AG10803 (cell line): ENCODE measurements at regions not wholly inside any gene's neighbourhood (a gene's known extent, or its start where the extent isn't known, plus 50 kb on each side); places are given as distances from the start of the nearest gene placed in this dataset.

Experiments
- DNase-seq: peaks from one replicate; pipeline ENCODE4 v3.0.0; 2010; ENCODE audit warnings: low read depth
- H3K4me3 ChIP-seq: 2 replicates; pipeline ENCODE4 v1.5.1; 2011; ENCODE audit warnings: mild to moderate bottlenecking, low read length, control low read depth
- TF ChIP-seq, protein P1 (sequence below): conservative IDR thresholded peaks from 2 replicates; pipeline ENCODE4 v1.5.1; 2011; ENCODE audit warnings: mild to moderate bottlenecking, low read length, control low read depth, inconsistent platforms

DNA sequence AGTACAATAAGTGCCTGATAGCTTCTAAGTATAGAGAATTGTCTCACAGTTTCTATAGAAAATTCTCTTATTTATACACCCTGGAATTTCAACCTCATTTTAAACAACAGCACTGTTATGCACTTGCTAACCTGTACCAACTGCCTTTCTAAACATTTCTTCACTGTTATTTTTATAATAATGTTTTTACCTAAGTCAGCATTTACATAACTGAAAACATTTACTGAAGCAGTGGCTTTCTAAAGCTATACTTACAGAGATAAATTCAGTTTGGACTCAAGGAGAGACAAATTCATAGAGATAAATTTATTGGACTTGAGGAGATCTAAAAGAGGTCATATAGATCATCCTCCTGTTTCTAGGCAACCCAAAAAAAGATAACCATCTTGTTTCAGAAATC is 686.6 kb upstream of the FAT3 start:
- no peak overlapping the region for H3K4me3 ChIP-seq
- no peak for DNase-seq
- TF ChIP-seq, protein P1, sequence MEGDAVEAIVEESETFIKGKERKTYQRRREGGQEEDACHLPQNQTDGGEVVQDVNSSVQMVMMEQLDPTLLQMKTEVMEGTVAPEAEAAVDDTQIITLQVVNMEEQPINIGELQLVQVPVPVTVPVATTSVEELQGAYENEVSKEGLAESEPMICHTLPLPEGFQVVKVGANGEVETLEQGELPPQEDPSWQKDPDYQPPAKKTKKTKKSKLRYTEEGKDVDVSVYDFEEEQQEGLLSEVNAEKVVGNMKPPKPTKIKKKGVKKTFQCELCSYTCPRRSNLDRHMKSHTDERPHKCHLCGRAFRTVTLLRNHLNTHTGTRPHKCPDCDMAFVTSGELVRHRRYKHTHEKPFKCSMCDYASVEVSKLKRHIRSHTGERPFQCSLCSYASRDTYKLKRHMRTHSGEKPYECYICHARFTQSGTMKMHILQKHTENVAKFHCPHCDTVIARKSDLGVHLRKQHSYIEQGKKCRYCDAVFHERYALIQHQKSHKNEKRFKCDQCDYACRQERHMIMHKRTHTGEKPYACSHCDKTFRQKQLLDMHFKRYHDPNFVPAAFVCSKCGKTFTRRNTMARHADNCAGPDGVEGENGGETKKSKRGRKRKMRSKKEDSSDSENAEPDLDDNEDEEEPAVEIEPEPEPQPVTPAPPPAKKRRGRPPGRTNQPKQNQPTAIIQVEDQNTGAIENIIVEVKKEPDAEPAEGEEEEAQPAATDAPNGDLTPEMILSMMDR = no peak

DNA sequence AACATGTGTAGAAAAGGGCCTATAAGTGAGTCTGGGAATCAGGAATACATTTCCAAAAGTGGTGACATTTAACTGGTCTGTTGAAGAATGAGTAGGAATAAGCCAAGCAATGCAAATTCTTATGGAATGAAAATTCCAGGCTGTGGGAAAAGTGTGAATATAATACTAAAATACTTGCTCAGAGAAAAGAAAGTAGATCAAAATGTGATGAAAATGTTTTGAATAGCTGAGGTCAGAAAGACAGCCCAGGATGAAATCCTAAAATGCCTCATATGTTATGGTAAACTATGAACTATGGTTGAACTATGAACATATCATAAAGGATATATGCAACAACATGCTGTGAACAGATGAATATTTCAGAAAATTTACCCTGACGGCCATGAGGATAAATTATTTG is 688.3 kb upstream of the FAT3 start:
- TF ChIP-seq, protein P1 = no peak
- H3K4me3 ChIP-seq = no peak overlapping the region
- no peak for DNase-seq

DNA sequence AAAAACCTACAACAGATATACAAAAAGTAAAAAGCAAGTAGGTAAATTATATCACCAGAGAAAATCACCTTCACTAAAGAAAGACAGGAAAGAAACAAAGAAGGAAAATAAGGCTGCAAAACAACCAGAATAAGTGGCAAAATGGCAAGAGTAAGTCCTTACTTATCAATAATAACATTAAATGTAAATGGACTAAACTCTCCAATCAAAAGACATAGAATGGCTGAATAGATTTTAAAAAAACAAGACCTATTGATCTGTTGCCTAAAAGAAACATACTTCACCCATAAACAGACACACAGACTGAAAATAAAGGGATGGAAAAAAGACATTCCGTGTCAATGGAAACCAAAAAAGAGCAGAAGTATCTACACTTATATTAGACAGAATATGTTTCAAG is 695.7 kb upstream of the FAT3 start:
- TF ChIP-seq, protein P1 = no peak
- H3K4me3 ChIP-seq = no peak overlapping the region
- no peak for DNase-seq

DNA sequence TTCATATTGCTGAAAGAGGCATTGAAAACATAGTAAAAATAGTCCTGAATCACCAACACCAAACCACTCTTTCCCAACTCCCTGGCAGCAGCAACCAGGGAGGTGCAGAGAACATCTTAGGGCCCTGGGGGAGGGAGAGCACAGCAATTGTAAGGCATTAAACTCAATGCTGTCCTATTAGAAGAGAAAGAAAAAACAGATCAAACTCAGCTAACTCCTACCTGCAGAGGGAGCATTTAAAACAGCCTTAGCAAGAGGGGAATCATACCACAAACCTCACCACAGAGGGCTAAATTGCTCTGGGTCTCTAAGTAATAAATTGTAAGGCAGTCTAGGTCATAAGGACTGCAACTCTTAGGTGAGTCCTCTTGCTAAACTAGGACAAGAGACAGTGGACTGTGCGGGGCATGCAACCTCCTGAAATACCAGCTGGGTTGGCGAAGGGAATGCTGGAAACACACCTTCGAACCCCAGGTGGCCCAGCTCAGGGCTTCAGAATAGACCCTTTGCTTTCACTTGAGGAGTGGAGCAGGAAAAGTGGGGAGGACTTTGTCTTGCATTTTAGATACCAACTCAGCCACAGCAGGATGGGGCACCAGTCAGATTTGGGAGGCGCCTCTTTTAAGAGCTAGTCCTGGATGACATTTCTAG is 697.1 kb upstream of the FAT3 start:
- DNase-seq = no peak
- H3K4me3 ChIP-seq = no peak overlapping the region
- TF ChIP-seq, protein P1 = no peak

DNA sequence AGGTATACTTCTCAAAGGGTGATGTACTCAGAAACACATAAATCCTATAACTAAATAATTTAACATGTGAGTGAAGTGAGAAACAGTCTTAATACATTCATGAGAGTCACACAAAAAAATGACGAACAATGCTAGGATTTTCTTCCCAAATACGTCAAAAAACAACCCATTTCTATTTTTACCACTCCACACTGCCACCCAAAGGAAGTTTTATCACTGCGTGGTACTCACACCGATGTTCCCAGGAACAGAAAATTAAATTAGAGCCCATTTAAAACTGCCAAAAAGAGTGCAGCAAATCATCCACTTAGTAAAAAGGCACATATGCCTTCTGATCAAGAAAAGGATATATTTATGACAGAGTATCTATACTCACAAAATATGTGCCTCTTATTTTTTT is 710.9 kb upstream of the FAT3 start:
- no peak overlapping the region for H3K4me3 ChIP-seq
- DNase-seq = no peak
- TF ChIP-seq, protein P1 = no peak

DNA sequence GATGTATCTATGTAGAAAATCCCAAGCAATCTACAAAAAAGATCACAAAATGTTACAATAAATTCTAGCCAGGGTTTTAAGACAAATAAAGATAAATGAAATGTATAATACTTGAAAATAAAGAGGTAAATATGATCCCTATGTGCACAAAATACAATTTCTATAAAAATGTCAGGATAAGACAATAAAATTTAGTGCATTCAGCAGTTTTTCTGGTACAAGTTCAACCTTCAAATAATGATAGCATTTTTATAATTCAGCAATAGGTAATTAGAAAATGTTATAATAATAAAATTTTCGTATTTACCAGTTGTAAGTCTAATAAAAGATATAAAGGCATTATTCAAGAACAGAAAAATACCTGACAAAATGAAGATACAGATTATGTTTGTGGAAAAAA is 726.8 kb upstream of the FAT3 start:
- H3K4me3 ChIP-seq = no peak overlapping the region
- no peak for DNase-seq
- TF ChIP-seq, protein P1 = no peak

DNA sequence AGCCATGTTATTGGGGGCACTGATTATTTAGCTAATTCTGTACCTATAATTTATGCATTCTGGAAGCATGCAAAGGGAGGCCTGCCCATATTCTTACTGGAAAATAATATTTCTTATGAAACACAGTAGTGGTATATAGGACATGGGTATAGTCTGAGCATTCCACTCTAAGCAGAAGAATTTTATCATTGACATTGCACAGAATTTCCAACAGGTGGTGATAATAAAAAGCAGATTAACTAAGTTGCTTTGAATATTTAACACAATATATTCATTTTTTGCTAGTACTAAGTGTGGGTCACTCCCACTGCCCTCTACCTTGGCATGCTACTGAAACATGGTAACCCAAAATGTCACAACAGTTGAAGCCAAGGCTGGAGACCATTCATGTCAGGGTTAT is 728.8 kb upstream of the FAT3 start:
- TF ChIP-seq, protein P1 = no peak
- no peak for DNase-seq
- H3K4me3 ChIP-seq = no peak overlapping the region
